ENCODE measurements at regions not wholly inside any gene's neighbourhood (a gene's known extent, or its start where the extent isn't known, plus 50 kb on each side); places are given as distances from the start of the nearest gene placed in this dataset.
"Not testable (repeated sequence)": the region's sequence is repeated elsewhere in the genome, so short reads cannot be mapped to it uniquely, and the experiment has no call there.

GRCh38 chr12:127983213-127983791, 283.7 kb upstream of the TMEM132C start:
- H3K4me1 ChIP-seq (ENCODE audit: control insufficient read depth, insufficient read depth, low read length); H3K36me3 ChIP-seq (ENCODE audit: control insufficient read depth, insufficient read depth, low read length); H3K27ac ChIP-seq (ENCODE audit: low read depth, low read length); H3K9ac ChIP-seq (ENCODE audit: low read length); H3K4me3 ChIP-seq (ENCODE audit: low read length); H3K27me3 ChIP-seq (ENCODE audit: control insufficient read depth, insufficient read depth, low read length): not testable (repeated sequence)

- Histone ChIP-seq H3K27ac (ENCODE audit: low read depth, low read length) (no peak overlapping the region), H3K4me1 (ENCODE audit: control insufficient read depth, insufficient read depth, low read length) (no peaks in the 10 kb centered on the region), H3K36me3 (ENCODE audit: control insufficient read depth, insufficient read depth, low read length) (no peaks in the 10 kb centered on the region), H3K27me3 (ENCODE audit: control insufficient read depth, insufficient read depth, low read length) (no peaks in the 10 kb centered on the region), H3K4me3 (ENCODE audit: low read length) (no peak overlapping the region), H3K9ac (ENCODE audit: low read length) (no peak overlapping the region)
Measured at GRCh38 chr12:127984386-127985055, 282.4 kb upstream of the TMEM132C start.

- no peak overlapping the region for H3K4me3 ChIP-seq (ENCODE audit: low read length)
- no peak overlapping the region for H3K9ac ChIP-seq (ENCODE audit: low read length)
- H3K27ac ChIP-seq (ENCODE audit: low read depth, low read length), result no peak overlapping the region
- H3K4me1 ChIP-seq (ENCODE audit: control insufficient read depth, insufficient read depth, low read length), result no peaks in the 10 kb centered on the region
- H3K36me3 ChIP-seq (ENCODE audit: control insufficient read depth, insufficient read depth, low read length), result no peaks in the 10 kb centered on the region
- no peaks in the 10 kb centered on the region for H3K27me3 ChIP-seq (ENCODE audit: control insufficient read depth, insufficient read depth, low read length)
Measured at GRCh38 chr12:127987199-127987901, 279.6 kb upstream of the TMEM132C start.

GRCh38 chr12:127991485-127991884, 275.5 kb upstream of the TMEM132C start:
- H3K27ac ChIP-seq (ENCODE audit: low read depth, low read length), result no peak overlapping the region
- H3K4me1 ChIP-seq (ENCODE audit: control insufficient read depth, insufficient read depth, low read length), result no peaks in the 10 kb centered on the region
- no peak overlapping the region for H3K4me3 ChIP-seq (ENCODE audit: low read length)
- H3K36me3 ChIP-seq (ENCODE audit: control insufficient read depth, insufficient read depth, low read length), result no peaks in the 10 kb centered on the region
- H3K27me3 ChIP-seq (ENCODE audit: control insufficient read depth, insufficient read depth, low read length), result no peaks in the 10 kb centered on the region
- H3K9ac ChIP-seq (ENCODE audit: low read length), result no peak overlapping the region

- Histone ChIP-seq H3K36me3 (ENCODE audit: control insufficient read depth, insufficient read depth, low read length) (no peaks in the 10 kb centered on the region), H3K27ac (ENCODE audit: low read depth, low read length) (no peak overlapping the region), H3K4me3 (ENCODE audit: low read length) (no peak overlapping the region), H3K9ac (ENCODE audit: low read length) (no peak overlapping the region), H3K4me1 (ENCODE audit: control insufficient read depth, insufficient read depth, low read length) (no peaks in the 10 kb centered on the region), H3K27me3 (ENCODE audit: control insufficient read depth, insufficient read depth, low read length) (no peaks in the 10 kb centered on the region)
Measured at GRCh38 chr12:127998988-127999387, 268.0 kb upstream of the TMEM132C start.

GRCh38 chr12:128004383-128004938, 262.5 kb upstream of the TMEM132C start:
- Histone ChIP-seq H3K9ac (ENCODE audit: low read length) (no peak overlapping the region), H3K36me3 (ENCODE audit: control insufficient read depth, insufficient read depth, low read length) (no peaks in the 10 kb centered on the region), H3K4me3 (ENCODE audit: low read length) (no peak overlapping the region), H3K27me3 (ENCODE audit: control insufficient read depth, insufficient read depth, low read length) (no peaks in the 10 kb centered on the region), H3K27ac (ENCODE audit: low read depth, low read length) (no peak overlapping the region), H3K4me1 (ENCODE audit: control insufficient read depth, insufficient read depth, low read length) (no peaks in the 10 kb centered on the region)

GRCh38 chr12:128007250-128007649, 259.7 kb upstream of the TMEM132C start:
- no peaks in the 10 kb centered on the region for H3K36me3 ChIP-seq (ENCODE audit: control insufficient read depth, insufficient read depth, low read length)
- H3K9ac ChIP-seq (ENCODE audit: low read length), result no peak overlapping the region
- no peaks in the 10 kb centered on the region for H3K27me3 ChIP-seq (ENCODE audit: control insufficient read depth, insufficient read depth, low read length)
- H3K27ac ChIP-seq (ENCODE audit: low read depth, low read length), result no peak overlapping the region
- H3K4me1 ChIP-seq (ENCODE audit: control insufficient read depth, insufficient read depth, low read length), result no peaks in the 10 kb centered on the region
- no peak overlapping the region for H3K4me3 ChIP-seq (ENCODE audit: low read length)

GRCh38 chr12:128008341-128008740, 258.6 kb upstream of the TMEM132C start:
- no peaks in the 10 kb centered on the region for H3K4me1 ChIP-seq (ENCODE audit: control insufficient read depth, insufficient read depth, low read length)
- no peaks in the 10 kb centered on the region for H3K27me3 ChIP-seq (ENCODE audit: control insufficient read depth, insufficient read depth, low read length)
- no peak overlapping the region for H3K27ac ChIP-seq (ENCODE audit: low read depth, low read length)
- no peaks in the 10 kb centered on the region for H3K36me3 ChIP-seq (ENCODE audit: control insufficient read depth, insufficient read depth, low read length)
- H3K4me3 ChIP-seq (ENCODE audit: low read length), result no peak overlapping the region
- H3K9ac ChIP-seq (ENCODE audit: low read length), result no peak overlapping the region

- Histone ChIP-seq H3K4me3 (ENCODE audit: low read length) (no peak overlapping the region), H3K27me3 (ENCODE audit: control insufficient read depth, insufficient read depth, low read length) (no peaks in the 10 kb centered on the region), H3K27ac (ENCODE audit: low read depth, low read length) (no peak overlapping the region), H3K9ac (ENCODE audit: low read length) (no peak overlapping the region), H3K36me3 (ENCODE audit: control insufficient read depth, insufficient read depth, low read length) (no peaks in the 10 kb centered on the region), H3K4me1 (ENCODE audit: control insufficient read depth, insufficient read depth, low read length) (no peaks in the 10 kb centered on the region)
Measured at GRCh38 chr12:128009108-128009507, 257.9 kb upstream of the TMEM132C start.

- no peak overlapping the region for H3K27ac ChIP-seq (ENCODE audit: low read depth, low read length)
- H3K4me3 ChIP-seq (ENCODE audit: low read length), result no peak overlapping the region
- no peaks in the 10 kb centered on the region for H3K36me3 ChIP-seq (ENCODE audit: control insufficient read depth, insufficient read depth, low read length)
- H3K4me1 ChIP-seq (ENCODE audit: control insufficient read depth, insufficient read depth, low read length), result no peaks in the 10 kb centered on the region
- H3K9ac ChIP-seq (ENCODE audit: low read length), result no peak overlapping the region
- no peaks in the 10 kb centered on the region for H3K27me3 ChIP-seq (ENCODE audit: control insufficient read depth, insufficient read depth, low read length)
Measured at GRCh38 chr12:128012110-128012509, 254.9 kb upstream of the TMEM132C start.

GRCh38 chr12:128015276-128015675, 251.7 kb upstream of the TMEM132C start:
- Histone ChIP-seq H3K9ac (ENCODE audit: low read length) (no peak overlapping the region), H3K4me1 (ENCODE audit: control insufficient read depth, insufficient read depth, low read length) (no peaks in the 10 kb centered on the region), H3K36me3 (ENCODE audit: control insufficient read depth, insufficient read depth, low read length) (no peaks in the 10 kb centered on the region), H3K27me3 (ENCODE audit: control insufficient read depth, insufficient read depth, low read length) (no peaks in the 10 kb centered on the region), H3K4me3 (ENCODE audit: low read length) (no peak overlapping the region), H3K27ac (ENCODE audit: low read depth, low read length) (no peak overlapping the region)

- H3K4me3 ChIP-seq (ENCODE audit: low read length), result no peak overlapping the region
- no peak overlapping the region for H3K9ac ChIP-seq (ENCODE audit: low read length)
- no peaks in the 10 kb centered on the region for H3K27me3 ChIP-seq (ENCODE audit: control insufficient read depth, insufficient read depth, low read length)
- no peaks in the 10 kb centered on the region for H3K36me3 ChIP-seq (ENCODE audit: control insufficient read depth, insufficient read depth, low read length)
- H3K4me1 ChIP-seq (ENCODE audit: control insufficient read depth, insufficient read depth, low read length), result no peaks in the 10 kb centered on the region
- no peak overlapping the region for H3K27ac ChIP-seq (ENCODE audit: low read depth, low read length)
Measured at GRCh38 chr12:128018067-128018466, 248.9 kb upstream of the TMEM132C start.

All from rectal smooth muscle tissue (tissue), 1 donor.